IPS-15b (cell line): ENCODE measurements at regions not wholly inside any gene's neighbourhood (a gene's known extent, or its start where the extent isn't known, plus 50 kb on each side); places are given as distances from the start of the nearest gene placed in this dataset.
A peak's percentile ranks its signal among the peaks of the same experiment; 100 is the strongest.
"Not testable (repeated sequence)": the region's sequence is repeated elsewhere in the genome, so short reads cannot be mapped to it uniquely, and the experiment has no call there.

Experiments
- H3K27me3 ChIP-seq: one replicate; pipeline ENCODE4 v1.6.1; 2013; ENCODE audit warnings: low read length; ENCODE audit not compliant: control insufficient read depth, insufficient read depth
- H3K36me3 ChIP-seq: one replicate; pipeline ENCODE4 v1.6.1; 2013; ENCODE audit warnings: low read length; ENCODE audit not compliant: control insufficient read depth, insufficient read depth
- H3K4me1 ChIP-seq: one replicate; pipeline ENCODE4 v1.6.1; 2013; ENCODE audit warnings: mild to moderate bottlenecking, low read length; ENCODE audit not compliant: control insufficient read depth, insufficient read depth
- H3K4me3 ChIP-seq: one replicate; pipeline ENCODE4 v1.5.1; 2013; ENCODE audit warnings: low read depth, low read length
- H3K9ac ChIP-seq: one replicate; pipeline ENCODE4 v1.6.1; 2013; ENCODE audit warnings: low read depth, mild to moderate bottlenecking, low read length
- H3K9me3 ChIP-seq: one replicate; pipeline ENCODE4 v1.6.1; 2013; ENCODE audit warnings: mild to moderate bottlenecking, low read length; ENCODE audit not compliant: control insufficient read depth, insufficient read depth

- no peak overlapping the region for H3K9ac ChIP-seq
- no peaks in the 10 kb centered on the region for H3K27me3 ChIP-seq
- no peak overlapping the region for H3K4me3 ChIP-seq
- peaks cover 11% of the 10 kb centered on the region for H3K4me1 ChIP-seq
- no peaks in the 10 kb centered on the region for H3K36me3 ChIP-seq
- H3K9me3 ChIP-seq: no peaks in the 10 kb centered on the region
Observed at GRCh38 chr2:63742580-63742976, 99.1 kb upstream of the UGP2 start.

- H3K9me3 ChIP-seq: no peaks in the 10 kb centered on the region
Observed at GRCh38 chr2:63743170-63743981, 98.3 kb upstream of the UGP2 start.

GRCh38 chr2:63743982-63744966 lies 97.4 kb upstream of the UGP2 start:
- Histone ChIP-seq H3K4me1 (peaks cover 11% of the 10 kb centered on the region), H3K27me3 (no peaks in the 10 kb centered on the region), H3K36me3 (no peaks in the 10 kb centered on the region), H3K9ac (no peak overlapping the region), H3K9me3 (no peaks in the 10 kb centered on the region), H3K4me3 (no peak overlapping the region)

More at GRCh38 chr2:63743170-63743981, 98.3 kb upstream of the UGP2 start:
- Histone ChIP-seq H3K9ac (no peak overlapping the region), H3K27me3 (no peaks in the 10 kb centered on the region), H3K36me3 (no peaks in the 10 kb centered on the region), H3K4me3 (no peak overlapping the region), H3K4me1 (peaks cover 11% of the 10 kb centered on the region)

- not testable (repeated sequence) for H3K9me3 ChIP-seq, H3K9ac ChIP-seq, H3K36me3 ChIP-seq, H3K27me3 ChIP-seq, H3K4me3 ChIP-seq
- peaks cover 11% of the 10 kb centered on the region for H3K4me1 ChIP-seq
Observed at GRCh38 chr2:63746548-63746947, 95.1 kb upstream of the UGP2 start.

GRCh38 chr2:63751901-63752300 lies 89.8 kb upstream of the UGP2 start:
- Histone ChIP-seq H3K9me3 (no peaks in the 10 kb centered on the region), H3K4me3 (no peak overlapping the region), H3K27me3 (no peaks in the 10 kb centered on the region), H3K36me3 (no peaks in the 10 kb centered on the region), H3K9ac (no peak overlapping the region), H3K4me1 (no peaks in the 10 kb centered on the region)

- Histone ChIP-seq H3K27me3 (no peaks in the 10 kb centered on the region), H3K4me3 (no peak overlapping the region), H3K9ac (no peak overlapping the region)
Observed at GRCh38 chr2:63755216-63755615, 86.5 kb upstream of the UGP2 start.

GRCh38 chr2:63755965-63756364 lies 85.7 kb upstream of the UGP2 start:
- Histone ChIP-seq H3K27me3 (no peaks in the 10 kb centered on the region), H3K9ac (no peak overlapping the region), H3K4me1 (no peaks in the 10 kb centered on the region), H3K36me3 (no peaks in the 10 kb centered on the region), H3K9me3 (no peaks in the 10 kb centered on the region), H3K4me3 (no peak overlapping the region)

More at GRCh38 chr2:63755216-63755615, 86.5 kb upstream of the UGP2 start:
- Histone ChIP-seq H3K9me3 (no peaks in the 10 kb centered on the region), H3K4me1 (no peaks in the 10 kb centered on the region), H3K36me3 (no peaks in the 10 kb centered on the region)

- Histone ChIP-seq H3K4me3 (no peak overlapping the region), H3K9me3 (peaks cover 3% of the 10 kb centered on the region), H3K9ac (no peak overlapping the region), H3K36me3 (no peaks in the 10 kb centered on the region), H3K27me3 (no peaks in the 10 kb centered on the region), H3K4me1 (peaks cover 28% of the 10 kb centered on the region)
Observed at GRCh38 chr2:63763391-63763941, 78.2 kb upstream of the UGP2 start.

- Histone ChIP-seq H3K4me1 (peaks cover 28% of the 10 kb centered on the region), H3K9ac (no peak overlapping the region), H3K36me3 (no peaks in the 10 kb centered on the region), H3K9me3 (peaks cover 3% of the 10 kb centered on the region), H3K27me3 (no peaks in the 10 kb centered on the region), H3K4me3 (peak overlapping the region; percentile 10)
Observed at GRCh38 chr2:63764630-63765029, 77.1 kb upstream of the UGP2 start.

- peaks cover 3% of the 10 kb centered on the region for H3K9me3 ChIP-seq
Observed at GRCh38 chr2:63765117-63765516, 76.6 kb upstream of the UGP2 start.

GRCh38 chr2:63767307-63767706 lies 74.4 kb upstream of the UGP2 start:
- no peak overlapping the region for H3K9ac ChIP-seq
- H3K4me1 ChIP-seq: peaks cover 28% of the 10 kb centered on the region
- H3K9me3 ChIP-seq: peaks cover 3% of the 10 kb centered on the region
- no peaks in the 10 kb centered on the region for H3K36me3 ChIP-seq
- no peak overlapping the region for H3K4me3 ChIP-seq
- no peaks in the 10 kb centered on the region for H3K27me3 ChIP-seq

More at GRCh38 chr2:63765117-63765516, 76.6 kb upstream of the UGP2 start:
- Histone ChIP-seq H3K4me1 (peaks cover 28% of the 10 kb centered on the region), H3K4me3 (peak overlapping the region; percentile 10), H3K36me3 (no peaks in the 10 kb centered on the region), H3K9ac (no peak overlapping the region), H3K27me3 (no peaks in the 10 kb centered on the region)
